ENCODE measurements at regions not wholly inside any gene's neighbourhood (a gene's known extent, or its start where the extent isn't known, plus 50 kb on each side); places are given as distances from the start of the nearest gene placed in this dataset.

- no peak for DNase-seq
These were observed 110.6 kb upstream of the SIRPA start for GRCh38 chr20:1784586-1784985.

GRCh38 chr20:1783245-1783644, 112.0 kb upstream of the SIRPA start:
- DNase-seq = no peak

- no peak for DNase-seq
These were observed 113.0 kb upstream of the SIRPA start for GRCh38 chr20:1782181-1782580.

- no peak for DNase-seq
These were observed 115.6 kb upstream of the SIRPA start for GRCh38 chr20:1779567-1779966.

- no peak for DNase-seq
These were observed 116.9 kb upstream of the SIRPA start for GRCh38 chr20:1778338-1778737.

GRCh38 chr20:1777476-1777820, 117.8 kb upstream of the SIRPA start:
- DNase-seq = no peak

- DNase-seq = peak; percentile 90
These were observed 118.3 kb upstream of the SIRPA start for GRCh38 chr20:1776681-1777475.

GRCh38 chr20:1775117-1775516, 117.5 kb upstream of the SIRPG start:
- DNase-seq = no peak

- no peak for DNase-seq
These were observed 116.9 kb upstream of the SIRPG start for GRCh38 chr20:1774479-1774878.

- DNase-seq = no peak
These were observed 116.2 kb upstream of the SIRPG start for GRCh38 chr20:1773816-1774215.

- DNase-seq = no peak
These were observed 111.9 kb upstream of the SIRPG start for GRCh38 chr20:1769491-1769890.

GRCh38 chr20:1766731-1767130, 109.2 kb upstream of the SIRPG start:
- DNase-seq = no peak

GRCh38 chr20:1764136-1765033, 106.8 kb upstream of the SIRPG start:
- peak; percentile 79 for DNase-seq

- no peak for DNase-seq
These were observed 104.0 kb upstream of the SIRPG start for GRCh38 chr20:1761598-1761997.

- DNase-seq = no peak
These were observed 103.5 kb upstream of the SIRPG start for GRCh38 chr20:1761116-1761515.

GRCh38 chr20:1758765-1759164, 101.2 kb upstream of the SIRPG start:
- DNase-seq = no peak

- no peak for DNase-seq
These were observed 100.3 kb upstream of the SIRPG start for GRCh38 chr20:1757606-1758512.

GRCh38 chr20:1757072-1757471, 99.5 kb upstream of the SIRPG start:
- DNase-seq = no peak

GRCh38 chr20:1754749-1755148, 97.2 kb upstream of the SIRPG start:
- no peak for DNase-seq

GRCh38 chr20:1754306-1754705, 96.7 kb upstream of the SIRPG start:
- no peak for DNase-seq

GRCh38 chr20:1752045-1752444, 94.5 kb upstream of the SIRPG start:
- DNase-seq = no peak

GRCh38 chr20:1748777-1749176, 91.2 kb upstream of the SIRPG start:
- DNase-seq = no peak

- no peak for DNase-seq
These were observed 90.5 kb upstream of the SIRPG start for GRCh38 chr20:1747953-1748577.

Measured in stimulated activated CD4-positive, alpha-beta T cell treated with anti-CD3 and anti-CD28 coated beads, Interleukin-15, amount 100 ng/mL, for 24 hours (primary cell).